CD4-positive, alpha-beta T cell treated with Interleukin-21 for 1 hour (primary cell): ENCODE measurements at regions not wholly inside any gene's neighbourhood (a gene's known extent, or its start where the extent isn't known, plus 50 kb on each side); places are given as distances from the start of the nearest gene placed in this dataset.

ENCODE experiments used
- DNase-seq: peaks from one replicate; pipeline ENCODE4 v3.0.0-alpha.2; 2020

DNA sequence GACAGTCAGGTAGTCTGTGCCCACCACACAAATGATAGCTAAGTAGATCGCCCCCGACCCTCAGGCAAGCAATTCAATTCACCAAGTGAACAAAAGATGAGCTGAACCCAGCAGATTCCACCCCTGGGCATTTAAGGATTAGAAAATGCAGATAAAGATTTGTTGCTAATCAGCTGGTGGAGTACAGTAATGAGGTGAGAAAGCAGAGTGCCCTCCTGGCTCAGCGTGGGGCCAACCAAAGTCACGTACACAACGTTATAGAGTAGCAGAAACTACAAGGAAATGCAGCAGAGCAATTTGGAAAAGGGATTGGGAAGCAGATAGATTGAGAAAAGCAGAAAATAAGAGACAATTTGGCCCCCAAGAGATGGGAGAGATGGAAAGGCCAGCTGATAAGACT is 91.2 kb downstream of the SOX9 start:
- DNase-seq = no peak

DNA sequence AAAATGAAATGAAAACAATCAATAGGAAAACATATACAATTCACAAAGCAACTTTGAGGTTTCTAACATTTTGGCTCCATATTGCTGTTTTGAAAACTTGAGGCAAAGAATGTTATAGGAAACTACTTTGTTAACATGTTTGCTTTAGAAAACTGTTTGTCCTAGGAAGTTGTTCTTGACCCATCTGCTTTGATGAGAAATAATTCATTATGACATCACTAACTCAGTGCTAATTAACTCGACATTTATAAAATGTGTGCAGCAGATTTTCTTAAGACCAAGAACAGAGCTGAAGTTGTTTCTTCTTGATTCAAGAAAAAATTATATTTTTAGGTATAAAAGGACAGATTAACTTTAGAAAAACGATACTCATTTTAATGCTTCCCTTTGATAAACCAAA is 94.7 kb downstream of the SOX9 start:
- no peak for DNase-seq

DNA sequence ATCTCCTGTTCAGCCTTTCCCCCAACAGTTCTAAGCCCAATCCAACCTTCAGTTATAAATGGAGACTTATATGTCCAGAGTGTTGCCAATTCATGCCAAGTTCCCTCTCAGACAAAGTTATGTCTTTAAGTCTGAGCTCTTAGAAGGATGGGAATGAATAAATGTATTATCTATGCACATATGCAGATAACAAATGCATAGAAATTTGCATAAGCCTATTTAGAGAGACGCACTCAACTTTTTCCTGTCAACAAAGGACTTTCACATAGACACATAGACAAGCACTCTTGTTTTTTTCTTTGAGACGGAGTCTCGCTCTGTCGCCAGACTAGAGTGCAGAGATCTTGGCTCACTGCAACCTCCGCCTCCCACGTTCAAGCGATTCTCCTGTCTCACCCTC is 95.1 kb downstream of the SOX9 start:
- no peak for DNase-seq

DNA sequence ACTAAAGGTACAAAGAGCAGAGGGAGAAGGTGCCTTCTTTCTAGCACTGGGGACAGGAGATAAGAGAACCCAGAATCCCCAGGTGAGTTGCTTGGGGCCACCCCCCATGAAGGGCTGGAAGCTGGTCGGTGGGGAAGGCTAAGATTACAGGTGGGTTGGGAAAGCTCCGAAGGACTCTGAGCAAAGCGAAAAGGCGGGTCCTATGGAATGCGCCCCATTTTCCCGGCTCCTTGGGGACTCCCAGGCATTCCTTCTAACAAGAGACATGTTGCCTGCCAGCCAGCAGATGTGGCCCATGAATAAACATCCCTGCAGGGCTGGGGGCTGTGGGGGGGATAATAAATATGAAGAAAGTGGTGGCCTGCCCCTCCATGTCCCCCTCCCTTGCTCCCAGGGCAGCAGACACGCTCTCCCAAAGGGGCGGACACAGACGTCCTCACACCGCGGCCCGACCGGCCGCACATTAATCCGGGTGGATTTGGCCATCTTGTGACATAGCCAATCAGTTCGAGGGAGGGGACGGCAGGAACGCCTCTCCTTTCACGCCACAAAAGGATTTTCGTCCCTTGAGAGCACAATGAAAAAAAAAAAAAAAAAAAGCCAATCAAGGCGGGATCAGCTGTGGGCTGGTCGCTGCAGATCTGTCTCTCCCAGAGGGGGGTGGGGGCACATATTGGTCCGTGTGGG is 98.5 kb downstream of the SOX9 start:
- DNase-seq = no peak

DNA sequence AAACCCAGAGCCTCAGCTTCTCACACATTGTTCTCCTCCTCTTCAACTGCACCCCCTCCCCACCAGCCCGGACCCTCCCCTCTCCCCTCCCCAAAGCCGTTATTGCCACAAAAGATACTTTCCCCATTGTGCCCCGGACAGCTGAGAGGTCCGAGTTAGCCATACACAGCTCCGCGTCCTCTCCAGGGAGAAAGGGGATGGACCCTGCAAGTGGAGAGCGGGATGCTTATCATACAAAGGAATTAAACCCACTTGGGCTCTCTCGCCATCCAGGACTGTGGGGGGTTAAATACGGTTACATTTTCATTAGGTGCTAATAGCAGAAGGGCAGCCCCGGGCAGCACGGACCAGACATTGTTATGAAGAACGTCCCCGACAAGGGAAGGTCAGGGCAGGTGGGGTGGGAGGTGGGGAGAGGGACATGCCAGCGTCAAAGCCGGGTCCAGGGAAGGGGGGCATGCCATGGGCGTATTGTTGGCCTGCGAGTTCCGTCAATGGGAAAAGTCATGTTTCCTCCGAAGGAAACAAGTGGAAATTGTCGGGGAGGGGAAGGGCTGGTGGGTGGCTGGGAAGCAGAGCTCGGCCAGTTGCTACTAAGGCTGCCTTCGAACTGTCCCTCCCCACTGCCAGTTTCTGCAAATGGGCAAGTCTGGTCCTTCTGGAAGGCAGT is 99.1 kb downstream of the SOX9 start:
- no peak for DNase-seq

DNA sequence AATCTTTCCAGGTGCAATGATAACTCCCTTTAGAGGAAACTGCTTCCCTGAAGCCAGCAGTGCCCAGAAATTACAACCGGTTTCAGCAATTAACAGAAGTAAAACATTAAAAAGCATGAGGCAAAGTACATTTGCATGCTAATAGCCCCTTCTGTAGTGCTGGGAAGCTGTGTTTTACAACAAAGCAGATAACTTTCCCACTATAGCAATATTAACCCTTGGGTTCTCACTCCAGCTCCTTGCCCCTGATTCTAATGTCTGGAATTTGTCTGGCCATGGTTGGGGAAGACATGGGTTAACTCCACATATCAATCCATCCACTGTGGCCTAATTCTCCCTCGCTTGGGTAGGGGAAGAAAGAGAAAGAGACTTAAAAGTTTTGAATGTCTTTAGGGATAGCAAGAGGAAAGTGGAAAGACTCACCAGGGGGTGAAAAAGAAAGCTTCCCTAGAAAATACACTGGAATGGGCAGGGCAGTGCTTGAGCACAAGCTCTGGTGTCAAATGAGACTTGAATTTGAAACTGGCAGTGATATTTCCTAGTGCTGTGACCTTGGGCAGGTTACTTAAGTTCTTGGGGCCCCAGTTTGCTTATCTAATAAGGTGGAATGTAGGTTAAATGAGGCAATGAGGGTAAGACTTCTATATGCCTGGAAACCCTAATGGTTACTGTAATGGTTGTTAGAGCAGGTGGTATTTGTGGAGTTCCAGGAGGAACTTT is 102.0 kb downstream of the SOX9 start:
- DNase-seq = no peak

DNA sequence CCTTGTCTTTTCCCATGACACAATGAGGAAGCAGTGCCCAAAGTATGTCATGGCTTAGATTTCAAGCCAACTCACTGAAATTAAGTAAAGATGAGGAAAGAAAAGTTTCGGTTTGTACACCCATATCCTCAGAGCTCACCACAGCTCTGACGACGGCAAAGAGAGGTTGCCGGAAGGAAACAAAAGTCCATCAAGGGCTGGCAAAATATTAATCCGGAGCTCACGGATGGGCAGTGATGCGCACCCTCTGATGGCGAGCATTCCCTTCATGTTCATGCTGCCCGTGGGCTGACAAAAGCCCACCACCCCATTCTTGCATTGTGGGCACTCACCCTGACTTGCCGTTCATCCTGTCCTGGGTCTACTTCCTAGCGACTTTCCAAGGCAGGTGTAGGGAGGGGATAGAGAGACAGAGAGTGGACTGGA is 103.1 kb downstream of the SOX9 start:
- DNase-seq = no peak

DNA sequence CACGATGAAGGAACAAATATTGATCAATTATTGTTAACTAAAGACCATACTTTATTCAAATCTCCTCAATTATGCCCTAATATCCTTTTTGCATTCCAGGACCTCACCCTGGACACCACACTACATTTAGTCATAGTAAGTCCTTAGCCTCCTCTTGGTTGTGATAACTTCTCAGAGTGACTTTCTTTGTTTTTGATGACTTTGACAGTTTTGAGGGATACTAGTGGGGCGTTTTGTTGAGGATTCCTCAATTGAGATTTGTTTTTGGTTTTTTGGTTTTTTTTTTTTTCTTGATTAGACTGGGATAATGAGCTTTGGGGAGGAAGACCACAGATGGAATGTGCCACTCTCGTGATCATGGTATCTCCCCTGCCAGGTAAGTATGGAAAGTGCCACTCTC is 105.5 kb downstream of the SOX9 start:
- DNase-seq = no peak

DNA sequence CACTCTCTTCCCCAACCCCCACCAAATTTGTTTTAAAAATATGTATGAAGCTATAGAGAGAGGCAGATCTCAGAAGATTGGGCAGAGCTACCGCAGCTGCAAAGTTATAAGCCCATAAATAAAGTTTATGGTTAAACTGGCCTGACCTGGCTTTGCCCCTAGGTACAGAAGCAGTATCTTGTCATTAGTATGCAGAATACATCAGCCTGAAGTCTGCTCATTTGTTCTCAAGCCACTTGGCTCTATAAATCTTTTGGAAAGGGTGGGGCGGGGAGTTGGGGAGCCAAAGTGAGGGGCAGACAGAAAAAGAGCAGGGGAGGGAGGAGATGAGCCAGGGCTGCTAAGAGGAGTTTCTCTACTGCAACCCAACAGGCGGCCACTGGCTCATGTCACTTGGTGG is 113.2 kb downstream of the SOX9 start:
- DNase-seq = no peak

DNA sequence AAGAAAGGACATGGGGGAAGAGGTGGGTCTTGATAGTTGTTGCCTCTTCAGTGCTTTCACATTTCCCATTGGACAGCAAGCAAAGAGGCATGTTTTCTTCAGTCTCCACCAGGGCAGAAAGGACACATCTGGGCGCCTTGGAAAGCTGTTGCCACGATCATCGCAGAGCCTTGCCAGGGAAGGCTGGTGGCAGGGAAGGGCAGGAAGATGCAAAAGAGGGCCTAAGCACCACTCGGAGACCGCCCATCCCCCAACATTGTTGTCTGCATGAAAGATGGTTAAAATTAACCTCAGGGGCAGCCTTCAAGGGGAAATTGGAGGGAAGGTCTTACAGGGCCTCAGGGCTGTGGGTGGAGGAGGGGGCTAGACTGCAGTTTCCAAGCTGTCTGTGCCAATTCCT is 114.2 kb downstream of the SOX9 start:
- DNase-seq = no peak

DNA sequence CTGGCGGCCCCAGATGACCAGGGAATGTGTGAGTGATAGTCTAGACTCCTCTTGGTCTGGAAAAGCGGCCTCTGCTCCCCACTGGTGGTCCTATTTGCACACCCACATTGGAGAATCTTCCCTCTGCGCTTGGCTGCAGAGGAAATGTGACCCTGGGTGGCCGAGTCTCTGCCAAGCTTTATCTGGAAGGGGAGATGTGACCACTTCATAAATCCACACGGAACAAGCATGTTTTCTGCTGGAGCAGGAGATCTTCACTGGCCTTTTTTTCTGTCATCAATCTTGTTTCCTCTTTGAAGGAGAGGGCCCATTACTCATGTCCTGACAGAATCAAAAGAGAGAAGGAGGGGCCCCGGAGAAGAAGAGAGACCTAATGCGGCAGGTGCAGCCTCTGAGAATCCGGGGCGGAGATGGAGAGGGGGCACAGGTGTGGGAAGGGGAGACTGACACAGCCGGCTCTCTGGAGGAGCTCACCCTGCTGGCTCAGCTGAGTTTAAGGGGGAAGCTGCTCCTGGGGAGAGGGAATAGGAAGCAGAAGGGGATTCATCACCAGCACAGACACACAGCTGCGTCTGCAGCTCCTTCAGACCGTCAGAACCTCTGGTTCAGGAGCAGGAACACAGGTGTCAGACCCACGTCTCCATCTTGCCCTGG is 116.3 kb downstream of the SOX9 start:
- no peak for DNase-seq

DNA sequence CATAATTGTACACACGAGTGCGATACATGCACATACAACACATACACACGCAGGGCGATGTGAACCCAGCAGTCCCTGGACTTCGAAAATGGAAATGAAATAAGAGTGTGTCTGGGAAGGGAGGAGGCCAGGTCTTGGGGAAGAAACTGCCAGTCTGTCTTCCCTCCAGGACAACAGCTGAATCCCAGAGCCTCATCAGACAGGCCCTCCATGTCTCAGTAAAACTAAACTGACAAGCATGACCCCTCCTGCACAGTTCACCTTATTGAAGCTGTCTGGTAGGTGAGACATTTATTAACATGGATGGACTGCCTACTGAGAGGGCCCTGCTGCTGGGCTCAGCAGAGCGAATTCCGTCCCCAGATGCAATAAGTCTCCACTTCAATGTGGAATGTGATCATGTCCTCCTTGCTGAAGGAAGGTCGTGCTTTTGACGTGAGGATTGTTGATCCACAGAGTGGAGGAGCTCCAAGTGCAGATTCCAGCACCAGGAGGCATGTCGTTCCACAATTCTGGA is 117.4 kb downstream of the SOX9 start:
- no peak for DNase-seq

DNA sequence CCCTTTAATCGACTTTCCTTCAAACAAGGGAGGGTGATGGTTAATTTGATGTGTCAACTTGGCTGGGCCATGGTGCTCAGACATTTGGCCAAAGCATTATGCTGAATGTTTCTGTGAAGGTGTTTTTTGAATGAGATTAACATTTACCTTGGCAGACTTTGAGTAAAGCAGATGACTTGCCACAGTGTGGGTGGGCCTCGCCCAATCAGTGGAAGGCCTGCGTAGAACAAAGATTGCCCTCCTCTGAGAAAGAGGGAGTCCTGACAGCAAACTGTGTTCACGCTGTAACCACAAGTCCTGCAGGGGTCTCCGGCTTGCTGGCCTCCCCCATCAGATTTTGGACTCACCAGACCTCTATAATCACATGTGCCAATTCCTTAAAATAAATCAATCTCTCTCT is 118.7 kb downstream of the SOX9 start:
- DNase-seq = no peak

DNA sequence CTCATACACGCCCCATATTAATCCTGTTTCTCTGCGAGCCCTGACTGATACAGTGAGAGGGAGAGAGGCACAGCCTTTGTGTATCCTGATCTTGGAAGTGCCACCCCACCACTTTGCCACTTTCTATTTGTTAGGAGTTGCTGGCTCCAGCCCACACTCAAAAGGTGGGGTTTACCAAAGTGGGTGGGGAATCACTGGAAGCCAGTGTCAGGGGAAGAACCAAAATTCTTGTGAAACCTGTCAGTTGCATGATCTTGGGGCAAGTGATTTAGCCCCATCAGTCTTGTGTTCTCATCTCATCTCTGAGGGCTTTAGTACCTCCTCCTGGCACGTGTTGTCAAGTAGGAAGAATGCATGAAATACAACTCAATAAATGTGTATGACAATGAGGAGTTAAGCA is 119.5 kb downstream of the SOX9 start:
- DNase-seq = no peak

DNA sequence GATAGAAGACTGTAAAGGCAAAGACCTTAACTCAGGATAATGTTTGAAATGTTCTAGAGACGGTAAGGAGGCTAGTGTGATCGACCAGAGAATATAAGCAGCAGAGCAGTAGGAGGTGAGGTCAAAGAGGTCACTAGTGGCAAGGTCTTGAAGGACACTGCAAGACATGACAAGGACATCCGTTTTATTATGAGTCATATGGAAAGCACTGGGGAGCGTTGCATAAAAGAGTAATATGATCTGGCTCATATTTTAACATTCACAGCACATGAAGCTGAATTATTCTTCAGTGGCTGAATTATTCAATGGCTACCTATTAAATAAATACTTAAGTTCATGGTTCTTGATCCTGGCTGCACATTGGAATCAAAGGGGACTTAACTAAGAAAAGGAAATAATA is 123.7 kb downstream of the SOX9 start:
- no peak for DNase-seq

DNA sequence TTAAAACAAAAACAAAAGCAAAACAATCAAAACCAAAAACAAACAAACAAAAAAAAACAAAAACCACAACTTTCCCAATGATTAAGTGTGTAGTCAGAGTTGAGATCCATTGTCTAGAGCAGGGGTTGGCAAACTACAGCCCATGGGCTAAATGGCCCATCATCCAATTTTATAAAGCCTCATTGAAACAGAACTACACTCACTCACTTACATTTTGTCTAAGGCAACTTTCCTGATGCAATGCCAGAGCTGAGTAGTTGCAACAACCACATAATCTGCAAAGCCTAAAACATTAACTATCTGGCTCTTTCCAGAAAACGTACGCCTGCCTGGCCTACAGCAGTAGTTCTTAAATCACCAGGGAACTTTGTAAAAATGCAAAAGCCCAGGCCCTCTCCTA is 124.1 kb downstream of the SOX9 start:
- no peak for DNase-seq

DNA sequence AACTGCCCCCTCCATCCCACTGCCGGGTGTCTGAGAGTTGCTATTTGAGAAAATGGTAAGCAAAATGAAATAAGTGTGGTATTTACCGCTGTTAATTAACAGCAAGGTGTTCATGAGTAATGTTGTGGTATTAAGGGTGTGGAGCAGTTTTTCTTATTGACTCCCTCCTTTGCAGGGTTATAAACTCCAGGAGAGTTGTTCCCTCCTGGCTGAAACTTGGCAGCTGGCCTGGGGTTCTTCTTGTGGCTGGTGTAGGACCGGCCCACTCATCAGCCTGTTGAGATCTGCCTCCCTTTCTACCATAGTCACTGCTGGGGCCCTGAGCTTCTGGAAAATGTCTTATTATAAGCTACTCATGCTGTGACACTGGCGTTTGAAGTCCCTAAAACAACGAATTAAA is 128.6 kb downstream of the SOX9 start:
- no peak for DNase-seq

DNA sequence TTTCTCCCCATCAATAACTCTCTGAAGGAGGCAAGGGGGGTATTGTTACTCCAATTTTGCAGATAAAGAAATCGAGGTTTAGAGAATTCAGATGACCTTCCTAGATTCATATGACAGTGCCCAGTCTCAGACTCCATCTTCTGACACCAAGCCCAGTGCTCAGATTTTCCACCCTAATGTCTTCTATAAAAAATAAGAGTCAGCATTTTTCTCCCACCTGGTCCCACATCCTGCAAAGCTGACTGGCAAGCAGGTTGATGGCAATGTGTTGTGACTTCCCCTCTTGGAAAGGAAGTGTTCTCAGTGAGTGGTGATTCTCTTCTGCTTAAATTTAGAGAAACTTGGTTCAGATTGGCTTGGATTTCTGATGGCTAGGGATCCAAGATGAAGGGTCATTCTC is 129.4 kb downstream of the SOX9 start:
- DNase-seq = no peak

DNA sequence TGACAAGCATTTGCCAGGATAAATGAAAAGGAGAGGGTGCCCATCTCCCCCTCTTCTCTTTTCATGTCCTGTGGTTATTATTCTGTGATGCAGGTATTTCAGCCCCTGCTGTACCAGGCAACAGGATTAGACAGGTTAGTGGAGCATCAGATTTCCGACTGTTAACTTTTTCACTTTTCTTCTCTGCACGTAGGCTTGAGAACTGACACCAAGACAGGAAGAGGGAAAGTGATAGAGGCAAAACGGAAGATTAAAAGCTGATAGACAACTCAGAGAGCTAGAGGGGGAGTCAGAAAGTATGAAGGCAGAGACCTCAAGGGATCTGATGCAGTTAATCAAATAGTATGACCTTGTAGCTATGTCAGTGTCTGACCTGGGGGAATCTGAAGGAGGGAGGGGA is 132.8 kb downstream of the SOX9 start:
- no peak for DNase-seq

DNA sequence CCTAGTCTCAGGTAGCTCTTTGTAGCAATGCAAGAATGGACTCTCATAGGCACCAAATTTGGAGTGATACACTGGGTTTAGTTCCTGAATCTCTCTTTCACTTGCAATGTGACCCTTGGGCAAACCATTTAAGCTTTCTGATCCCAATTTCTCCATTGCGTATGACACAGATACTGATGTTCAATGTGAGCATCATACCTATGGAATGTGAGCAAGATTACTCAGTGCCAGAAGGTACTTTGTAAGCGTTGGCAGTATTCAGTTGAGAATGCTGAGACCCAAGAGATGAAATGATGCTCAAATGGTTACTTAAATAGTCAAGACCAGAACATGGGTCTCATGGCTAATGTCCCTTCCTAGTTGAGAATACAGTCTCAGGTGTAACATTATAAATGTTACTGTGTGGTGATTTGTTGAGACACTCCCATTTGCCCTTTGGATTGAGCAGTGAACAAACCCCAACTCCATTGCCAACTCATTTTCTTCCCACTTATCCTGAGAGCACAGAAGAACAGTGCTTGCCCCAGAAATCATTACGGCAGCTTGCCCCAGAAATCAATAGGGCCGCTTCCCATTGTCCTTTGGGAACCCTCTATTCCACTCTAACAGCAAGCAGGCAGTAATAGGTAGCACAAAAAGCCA is 134.1 kb downstream of the SOX9 start:
- no peak for DNase-seq

DNA sequence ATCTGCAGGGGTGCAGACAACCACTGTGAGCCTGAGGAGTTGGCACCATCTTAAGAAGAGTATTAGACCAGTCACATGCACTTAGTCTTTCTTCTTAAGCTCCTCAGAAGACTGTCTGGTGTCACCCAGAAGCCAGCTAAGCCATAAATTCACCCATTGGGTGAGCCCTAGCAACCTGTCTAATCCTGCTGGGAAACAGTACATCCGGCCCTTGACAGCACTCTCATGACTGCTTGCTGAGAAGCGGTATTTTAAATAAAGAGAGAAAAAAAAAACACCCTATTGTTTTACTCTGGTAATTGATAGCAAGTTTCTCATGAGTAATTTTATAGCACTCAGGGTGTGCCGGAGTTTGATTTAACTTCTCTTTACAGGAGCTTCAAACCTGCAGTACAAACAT is 134.7 kb downstream of the SOX9 start:
- DNase-seq = no peak

DNA sequence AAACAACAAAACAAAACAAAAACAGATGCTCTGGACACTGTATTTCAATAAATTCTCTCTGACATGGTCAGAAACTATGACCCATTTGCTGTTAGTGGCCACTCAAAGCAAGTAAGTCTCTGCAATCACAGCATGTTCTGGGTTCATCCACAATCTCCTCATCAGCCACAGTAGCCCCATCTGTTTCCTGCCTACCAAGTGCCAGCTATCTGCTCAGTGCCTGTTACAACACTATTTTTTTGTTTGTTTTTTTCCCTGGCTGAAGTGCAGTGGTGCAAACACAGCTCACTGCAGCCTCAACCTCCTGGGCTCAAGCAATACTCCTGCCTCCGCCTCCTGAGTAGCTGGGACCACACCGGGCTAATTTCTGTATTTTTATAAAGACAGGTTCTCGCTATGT is 137.9 kb downstream of the SOX9 start:
- DNase-seq = no peak

DNA sequence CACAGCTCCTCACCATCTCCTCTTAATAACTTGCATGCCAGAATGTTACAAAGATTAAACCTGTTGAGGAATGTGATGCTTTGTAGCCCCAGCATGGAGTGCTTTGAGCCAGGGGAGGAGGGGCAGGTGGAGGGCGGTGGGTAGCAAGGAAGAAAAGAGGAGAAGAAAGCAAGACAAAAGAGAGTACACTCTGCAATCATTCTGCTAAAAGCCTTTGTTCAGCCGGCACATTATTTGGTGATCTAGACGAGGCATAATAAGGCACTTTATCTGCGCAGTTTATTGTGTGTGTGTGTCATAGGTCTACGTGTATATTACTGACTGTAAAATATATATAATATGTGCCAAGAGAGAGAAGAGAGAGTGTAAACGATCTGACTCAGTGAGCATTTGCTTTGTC is 139.1 kb downstream of the SOX9 start:
- DNase-seq = no peak
